Smooth muscle cell (in vitro differentiated cells): ENCODE measurements at regions not wholly inside any gene's neighbourhood (a gene's known extent, or its start where the extent isn't known, plus 50 kb on each side); places are given as distances from the start of the nearest gene placed in this dataset.

Experiments
- DNase-seq: peaks from one replicate; lab custom pipeline; 2025; ENCODE audit not compliant: unreplicated experiment; lab: John Stamatoyannopoulos, UW
- H2AFZ ChIP-seq: fragments of 200-600 bp; sonication (generic); 2 replicates; pipeline ENCODE4 v1.6.0; 2016; ENCODE audit warnings: antibody characterized with exemption, low read depth, mild to moderate bottlenecking
- H3F3A ChIP-seq: fragments of 200-600 bp; sonication (generic); 2 replicates; pipeline ENCODE4 v1.6.0; 2017; ENCODE audit warnings: antibody characterized with exemption, low read depth
- H3K27ac ChIP-seq: fragments of 200-600 bp; sonication (generic); 2 replicates; pipeline ENCODE4 v1.5.1; 2016; ENCODE audit warnings: low read depth, mild to moderate bottlenecking
- H3K27me3 ChIP-seq: fragments of 200-600 bp; sonication (generic); 2 replicates; pipeline ENCODE4 v1.6.1; 2016; ENCODE audit warnings: low read depth, mild to moderate bottlenecking
- H3K36me3 ChIP-seq: fragments of 200-600 bp; sonication (generic); 2 replicates; pipeline ENCODE4 v1.5.1; 2016; ENCODE audit warnings: low read depth
- H3K4me1 ChIP-seq: fragments of 200-600 bp; sonication (generic); 2 replicates; pipeline ENCODE4 v1.5.1; 2016; ENCODE audit warnings: low read depth
- H3K4me2 ChIP-seq: fragments of 200-600 bp; sonication (generic); 2 replicates; pipeline ENCODE4 v1.6.0; 2016; ENCODE audit warnings: mild to moderate bottlenecking
- H3K4me3 ChIP-seq: fragments of 200-600 bp; sonication (generic); 2 replicates; pipeline ENCODE4 v1.5.1; 2016; ENCODE audit warnings: mild to moderate bottlenecking
- H3K79me2 ChIP-seq: fragments of 200-600 bp; sonication (generic); 2 replicates; pipeline ENCODE4 v1.6.0; 2016; ENCODE audit warnings: low read depth, mild to moderate bottlenecking
- H3K9ac ChIP-seq: fragments of 200-600 bp; sonication (generic); 2 replicates; pipeline ENCODE4 v1.6.0; 2016; ENCODE audit warnings: low read depth
- H3K9me3 ChIP-seq: fragments of 200-600 bp; sonication (generic); replicated peaks from 2 replicates; pipeline ENCODE4 v1.5.1; 2016; ENCODE audit warnings: low read depth
- H4K20me1 ChIP-seq: fragments of 200-600 bp; sonication (generic); 2 replicates; pipeline ENCODE4 v1.6.0; 2016; ENCODE audit warnings: low read depth
- WGBS: methylation state at CpG from one replicate; pipeline ENCODE4 v1.1.7; 2016; ENCODE audit warnings: low lambda C conversion rate; 5-methylcytosine and 5-hydroxymethylcytosine counted together
- TF ChIP-seq, protein P1 (sequence below): fragments of 200-600 bp; sonication (generic); IDR thresholded peaks from 2 replicates; pipeline ENCODE4 v1.5.1; 2017; ENCODE audit warnings: borderline replicate concordance, mild to moderate bottlenecking, antibody characterized with exemption; ENCODE audit not compliant: insufficient read depth, poor library complexity, severe bottlenecking

DNA sequence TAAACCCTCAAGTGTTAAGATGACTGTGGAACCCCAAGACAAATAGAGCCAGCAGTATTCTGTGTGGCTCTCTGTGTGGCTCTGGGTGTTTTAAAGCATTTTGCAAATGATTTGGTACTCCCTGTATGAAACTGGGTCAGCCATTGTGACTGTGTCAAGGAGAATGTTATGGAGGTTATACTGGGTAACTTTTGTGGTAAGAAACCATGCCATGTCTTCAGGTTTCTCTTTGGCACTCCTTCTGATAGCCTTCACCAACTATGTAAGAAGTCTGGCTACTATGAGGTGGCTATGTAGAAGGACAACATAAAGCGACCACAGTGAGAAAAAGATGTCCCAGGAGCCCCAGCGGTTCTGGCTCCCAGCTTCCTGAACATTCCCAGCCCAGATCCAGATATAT is 226.6 kb upstream of the RHOBTB1 start:
- H4K20me1 ChIP-seq = no peaks in the 10 kb centered on the region
- no peaks in the 10 kb centered on the region for H3F3A ChIP-seq
- no peak for DNase-seq
- H3K4me2 ChIP-seq = no peak overlapping the region
- no peak overlapping the region for H3K9ac ChIP-seq
- H3K36me3 ChIP-seq = no peaks in the 10 kb centered on the region
- H3K4me1 ChIP-seq = no peaks in the 10 kb centered on the region
- TF ChIP-seq, protein P1, sequence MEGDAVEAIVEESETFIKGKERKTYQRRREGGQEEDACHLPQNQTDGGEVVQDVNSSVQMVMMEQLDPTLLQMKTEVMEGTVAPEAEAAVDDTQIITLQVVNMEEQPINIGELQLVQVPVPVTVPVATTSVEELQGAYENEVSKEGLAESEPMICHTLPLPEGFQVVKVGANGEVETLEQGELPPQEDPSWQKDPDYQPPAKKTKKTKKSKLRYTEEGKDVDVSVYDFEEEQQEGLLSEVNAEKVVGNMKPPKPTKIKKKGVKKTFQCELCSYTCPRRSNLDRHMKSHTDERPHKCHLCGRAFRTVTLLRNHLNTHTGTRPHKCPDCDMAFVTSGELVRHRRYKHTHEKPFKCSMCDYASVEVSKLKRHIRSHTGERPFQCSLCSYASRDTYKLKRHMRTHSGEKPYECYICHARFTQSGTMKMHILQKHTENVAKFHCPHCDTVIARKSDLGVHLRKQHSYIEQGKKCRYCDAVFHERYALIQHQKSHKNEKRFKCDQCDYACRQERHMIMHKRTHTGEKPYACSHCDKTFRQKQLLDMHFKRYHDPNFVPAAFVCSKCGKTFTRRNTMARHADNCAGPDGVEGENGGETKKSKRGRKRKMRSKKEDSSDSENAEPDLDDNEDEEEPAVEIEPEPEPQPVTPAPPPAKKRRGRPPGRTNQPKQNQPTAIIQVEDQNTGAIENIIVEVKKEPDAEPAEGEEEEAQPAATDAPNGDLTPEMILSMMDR = no peak
- no peak overlapping the region for H3K4me3 ChIP-seq
- H2AFZ ChIP-seq = no peak overlapping the region
- no peaks in the 10 kb centered on the region for H3K79me2 ChIP-seq
- no peaks in the 10 kb centered on the region for H3K9me3 ChIP-seq
- no peak overlapping the region for H3K27ac ChIP-seq
- WGBS = 87% methylated on average over 2 of the region's 2 CpGs
- no peaks in the 10 kb centered on the region for H3K27me3 ChIP-seq

DNA sequence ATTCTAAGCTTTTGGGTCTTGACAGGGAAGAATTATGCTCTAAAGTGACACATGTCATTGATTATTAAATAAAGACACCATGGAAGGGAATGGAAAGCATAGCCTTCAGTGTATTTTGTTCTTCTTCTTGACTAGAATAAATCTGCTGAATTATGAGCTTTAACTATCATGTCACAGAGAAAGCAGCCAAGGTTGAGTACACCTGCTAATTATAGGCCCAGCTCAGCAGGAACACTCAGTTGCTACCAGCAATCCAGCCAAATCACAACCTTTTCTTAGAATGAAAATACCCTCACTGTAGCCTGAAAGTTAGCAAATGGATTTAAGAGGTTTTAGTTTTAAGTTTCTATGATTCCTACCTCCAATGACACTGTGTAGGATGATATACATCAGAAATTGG is 225.3 kb upstream of the RHOBTB1 start:
- TF ChIP-seq, protein P1 = no peak
- Histone ChIP-seq H3K27me3 (no peaks in the 10 kb centered on the region), H3K79me2 (no peaks in the 10 kb centered on the region), H2AFZ (no peak overlapping the region), H3K4me1 (no peaks in the 10 kb centered on the region), H3K4me3 (no peak overlapping the region), H3K9me3 (no peaks in the 10 kb centered on the region), H3K9ac (no peak overlapping the region), H3K4me2 (no peak overlapping the region), H3F3A (no peaks in the 10 kb centered on the region), H3K36me3 (no peaks in the 10 kb centered on the region), H4K20me1 (no peaks in the 10 kb centered on the region), H3K27ac (no peak overlapping the region)
- DNase-seq = no peak

DNA sequence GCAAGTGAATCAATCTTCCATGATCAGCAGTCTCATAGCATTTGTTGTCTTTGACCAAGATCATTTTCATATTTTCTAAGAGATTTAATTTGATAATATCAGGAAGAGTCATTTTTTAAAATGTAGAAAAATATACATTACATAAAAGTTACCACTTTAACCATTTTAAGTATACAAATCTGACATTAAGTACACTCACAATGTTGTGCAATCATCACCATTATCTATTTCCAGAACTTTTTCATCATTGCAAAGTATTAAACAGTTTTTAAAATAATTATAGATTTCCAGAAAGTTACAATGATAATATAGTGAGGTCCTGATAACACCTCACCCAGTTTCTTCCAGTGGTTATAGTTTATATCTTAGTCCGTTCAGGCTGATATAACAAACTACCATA is 222.5 kb upstream of the RHOBTB1 start:
- H3K27ac ChIP-seq = no peak overlapping the region
- no peaks in the 10 kb centered on the region for H3K27me3 ChIP-seq

DNA sequence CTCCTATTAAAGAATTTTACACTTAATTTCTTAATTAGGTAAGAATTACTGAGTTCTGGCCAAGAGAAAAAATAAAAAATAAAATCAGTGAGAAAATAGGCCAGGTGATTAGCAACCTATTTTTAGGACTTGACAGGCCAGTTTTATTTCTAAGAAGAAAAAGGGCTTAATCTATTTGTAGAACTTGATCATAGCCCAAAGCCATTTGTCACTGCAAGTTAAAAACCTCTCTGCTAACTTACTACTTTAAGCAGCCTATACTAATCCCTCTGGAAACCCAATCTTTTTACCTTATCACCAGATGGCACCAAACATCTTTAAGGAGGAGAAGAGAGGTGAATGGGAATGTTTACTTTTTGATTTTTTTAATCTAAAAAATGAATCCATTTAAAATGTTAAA is 222.1 kb upstream of the RHOBTB1 start:
- H3K79me2 ChIP-seq = no peaks in the 10 kb centered on the region
- no peak for DNase-seq
- H4K20me1 ChIP-seq = no peaks in the 10 kb centered on the region
- H3K27me3 ChIP-seq = no peaks in the 10 kb centered on the region
- no peak overlapping the region for H3K4me2 ChIP-seq
- H3K27ac ChIP-seq = no peak overlapping the region
- TF ChIP-seq, protein P1 = no peak
- H3F3A ChIP-seq = no peaks in the 10 kb centered on the region
- no peak overlapping the region for H2AFZ ChIP-seq
- no peaks in the 10 kb centered on the region for H3K36me3 ChIP-seq
- H3K4me3 ChIP-seq = no peak overlapping the region
- H3K9ac ChIP-seq = no peak overlapping the region
- H3K9me3 ChIP-seq = no peaks in the 10 kb centered on the region
- H3K4me1 ChIP-seq = no peaks in the 10 kb centered on the region

More for the DNA sequence above, 222.5 kb upstream of the RHOBTB1 start:
- H3K79me2 ChIP-seq = no peaks in the 10 kb centered on the region
- WGBS = 87% methylated on average over 1 of the region's 1 CpG
- no peak overlapping the region for H3K4me2 ChIP-seq
- TF ChIP-seq, protein P1 = no peak
- H3K4me3 ChIP-seq = no peak overlapping the region
- no peak overlapping the region for H3K9ac ChIP-seq
- no peaks in the 10 kb centered on the region for H3F3A ChIP-seq
- H3K4me1 ChIP-seq = no peaks in the 10 kb centered on the region
- no peak for DNase-seq
- H3K36me3 ChIP-seq = no peaks in the 10 kb centered on the region
- no peaks in the 10 kb centered on the region for H3K9me3 ChIP-seq
- no peak overlapping the region for H2AFZ ChIP-seq
- H4K20me1 ChIP-seq = no peaks in the 10 kb centered on the region
